ENCODE measurements at regions not wholly inside any gene's neighbourhood (a gene's known extent, or its start where the extent isn't known, plus 50 kb on each side); places are given as distances from the start of the nearest gene placed in this dataset.

- H3K4me3 Mint-ChIP-seq, result no peak overlapping the region
- no peak for DNase-seq (ENCODE audit: low spot score)
- Histone ChIP-seq H4K20me1 (ENCODE audit: low read depth) (no peaks in the 10 kb centered on the region), H3K27ac (no peak overlapping the region), H3K4me3 (no peak overlapping the region), H3K9ac (no peak overlapping the region), H3K27me3 (no peaks in the 10 kb centered on the region), H3K4me1 (peaks cover 7% of the 10 kb centered on the region), H3F3A (ENCODE audit: low read depth) (peaks cover 12% of the 10 kb centered on the region), H3K9me3 (ENCODE audit: low read depth) (no peaks in the 10 kb centered on the region), H3K79me2 (ENCODE audit: low read depth) (no peaks in the 10 kb centered on the region), H3K36me3 (no peaks in the 10 kb centered on the region), H3K4me2 (no peak overlapping the region), H2AFZ (replicated peaks) (no peak overlapping the region)
- no peaks in the 10 kb centered on the region for H3K9me3 Mint-ChIP-seq
- H3K4me1 Mint-ChIP-seq, result peaks cover 6% of the 10 kb centered on the region
- peaks cover 3% of the 10 kb centered on the region for H3K27me3 Mint-ChIP-seq (ENCODE audit: insufficient read depth, low read depth)
- no peaks in the 10 kb centered on the region for H3K36me3 Mint-ChIP-seq
- TF ChIP-seq CTCF (IDR thresholded peaks at IDR 0.05) (no peak), EZH2 (IDR thresholded peaks at IDR 0.05) (no peak), EZH2phosphoT487 (IDR thresholded peaks at IDR 0.05) (no peak)
- no peak overlapping the region for H3K27ac Mint-ChIP-seq
These were observed 206.6 kb downstream of the NSG2 start for GRCh38 chr5:174252121-174252520.

GRCh38 chr5:174259696-174260420 lies 214.4 kb downstream of the NSG2 start:
- H3K4me2 ChIP-seq, result peak overlapping the region; percentile 25
- H2AFZ ChIP-seq (replicated peaks), result peak overlapping the region; percentile 51
- no peaks in the 10 kb centered on the region for H3K36me3 ChIP-seq
- no peak overlapping the region for H3K27ac Mint-ChIP-seq
- H3K79me2 ChIP-seq (ENCODE audit: low read depth), result no peaks in the 10 kb centered on the region
- no peak overlapping the region for H3K4me3 ChIP-seq
- no peak for TF ChIP-seq CTCF (IDR thresholded peaks at IDR 0.05)
- TF ChIP-seq EZH2phosphoT487 (IDR thresholded peaks at IDR 0.05), result no peak
- TF ChIP-seq EZH2 (IDR thresholded peaks at IDR 0.05), result no peak
- no peak overlapping the region for H3K9ac ChIP-seq
- peak; percentile 29 for DNase-seq (ENCODE audit: low spot score)
- no peaks in the 10 kb centered on the region for H3K27me3 Mint-ChIP-seq (ENCODE audit: insufficient read depth, low read depth)
- H3K9me3 Mint-ChIP-seq, result peaks cover 3% of the 10 kb centered on the region
- peaks cover 8% of the 10 kb centered on the region for H3K4me1 ChIP-seq
- H3K4me1 Mint-ChIP-seq, result no peaks in the 10 kb centered on the region
- H4K20me1 ChIP-seq (ENCODE audit: low read depth), result no peaks in the 10 kb centered on the region
- H3K27me3 ChIP-seq, result no peaks in the 10 kb centered on the region
- no peak overlapping the region for H3K27ac ChIP-seq
- H3K9me3 ChIP-seq (ENCODE audit: low read depth), result no peaks in the 10 kb centered on the region
- no peak overlapping the region for H3K4me3 Mint-ChIP-seq
- H3K36me3 Mint-ChIP-seq, result no peaks in the 10 kb centered on the region
- H3F3A ChIP-seq (ENCODE audit: low read depth), result no peaks in the 10 kb centered on the region

- H3K36me3 Mint-ChIP-seq, result no peaks in the 10 kb centered on the region
- H3K4me1 Mint-ChIP-seq, result no peaks in the 10 kb centered on the region
- Histone ChIP-seq H3F3A (ENCODE audit: low read depth) (no peaks in the 10 kb centered on the region), H3K36me3 (no peaks in the 10 kb centered on the region), H3K4me1 (no peaks in the 10 kb centered on the region), H3K4me3 (no peak overlapping the region), H3K9me3 (ENCODE audit: low read depth) (no peaks in the 10 kb centered on the region), H3K27me3 (no peaks in the 10 kb centered on the region), H2AFZ (replicated peaks) (no peak overlapping the region), H4K20me1 (ENCODE audit: low read depth) (no peaks in the 10 kb centered on the region), H3K4me2 (no peak overlapping the region), H3K9ac (no peak overlapping the region), H3K27ac (no peak overlapping the region), H3K79me2 (ENCODE audit: low read depth) (no peaks in the 10 kb centered on the region)
- H3K27ac Mint-ChIP-seq, result no peak overlapping the region
- no peak for TF ChIP-seq EZH2phosphoT487 (IDR thresholded peaks at IDR 0.05)
- TF ChIP-seq EZH2 (IDR thresholded peaks at IDR 0.05), result no peak
- TF ChIP-seq CTCF (IDR thresholded peaks at IDR 0.05), result no peak
- peaks cover 9% of the 10 kb centered on the region for H3K27me3 Mint-ChIP-seq (ENCODE audit: insufficient read depth, low read depth)
- no peak overlapping the region for H3K4me3 Mint-ChIP-seq
- no peaks in the 10 kb centered on the region for H3K9me3 Mint-ChIP-seq
- no peak for DNase-seq (ENCODE audit: low spot score)
These were observed 225.8 kb downstream of the NSG2 start for GRCh38 chr5:174271316-174271715.

All from neural progenitor cell (in vitro differentiated cells).